ENCODE measurements at regions not wholly inside any gene's neighbourhood (a gene's known extent, or its start where the extent isn't known, plus 50 kb on each side); places are given as distances from the start of the nearest gene placed in this dataset.

GRCh38 chr10:126806498-126806897, 98.7 kb upstream of the DOCK1 start (continued):
- TF ChIP-seq USF2 (IDR thresholded peaks at IDR 0.05; ENCODE audit: low read length) (no peak), HDAC2 (IDR thresholded peaks at IDR 0.05; ENCODE audit: borderline replicate concordance in 1 of 2, low read depth in 2 of 2, low read length in 2 of 2) (no peak), YY1 (IDR thresholded peaks at IDR 0.05; ENCODE audit: low read depth, low read length) (no peak), SIRT6 (IDR thresholded peaks at IDR 0.05; ENCODE audit: low read length) (no peak), MAFK (IDR thresholded peaks at IDR 0.05; ENCODE audit: low read depth, low read length) (no peak), SIN3A (conservative IDR thresholded peaks at IDR 0.05 in 1 of 2, IDR thresholded peaks at IDR 0.05 in 1 of 2; ENCODE audit: low read depth in 1 of 2, low read length in 2 of 2) (no peak)

All from H1 (cell line).